ENCODE measurements at regions not wholly inside any gene's neighbourhood (a gene's known extent, or its start where the extent isn't known, plus 50 kb on each side); places are given as distances from the start of the nearest gene placed in this dataset.
A peak's percentile ranks its signal among the peaks of the same experiment; 100 is the strongest.

GRCh38 chr15:25619076-25619475, 180.3 kb upstream of the UBE3A start:
- no peak overlapping the region for H2AK5ac ChIP-seq (ENCODE audit: low read depth, low read length)

More at GRCh38 chr15:25619076-25619475, 180.3 kb upstream of the UBE3A start:
- Histone ChIP-seq H2BK15ac (ENCODE audit: low read length) (no peak overlapping the region), H3K23ac (ENCODE audit: insufficient read length) (no peak overlapping the region), H3K9me3 (ENCODE audit: insufficient read depth in 2 of 2, low read depth in 1 of 2, low read length in 1 of 2) (no peaks in the 10 kb centered on the region), H3K4ac (replicated peaks; ENCODE audit: insufficient read length, low read depth, low read length) (no peak overlapping the region), H2AFZ (ENCODE audit: low read length) (no peak overlapping the region), H3K27ac (ENCODE audit: low read depth, low read length) (no peak overlapping the region), H2BK5ac (ENCODE audit: low read depth, low read length) (no peak overlapping the region), H3K4me2 (ENCODE audit: insufficient read depth in 1 of 2, low read depth in 2 of 2, low read length in 2 of 2) (no peak overlapping the region), H3K9ac (replicated peaks in 1 of 4; ENCODE audit: extremely low read depth in 1 of 4, low read depth in 3 of 4, low read length in 3 of 4) (no peak overlapping the region), H3K14ac (ENCODE audit: insufficient read length) (no peak overlapping the region), H4K5ac (ENCODE audit: insufficient read length, low read depth, low read length) (no peak overlapping the region), H2BK12ac (ENCODE audit: low read depth, low read length) (no peak overlapping the region), H3K18ac (ENCODE audit: extremely low read depth, low read length) (no peak overlapping the region), H3K27me3 (replicated peaks in 1 of 4; ENCODE audit: control insufficient read depth in 3 of 4, extremely low read depth in 1 of 4, insufficient read depth in 3 of 4, low read length in 3 of 4) (no peaks in the 10 kb centered on the region), H3K4me1 (replicated peaks in 1 of 4; ENCODE audit: control insufficient read depth in 3 of 4, insufficient read depth in 4 of 4, low read length in 3 of 4) (no peaks in the 10 kb centered on the region), H3K4me3 (ENCODE audit: extremely low read depth in 1 of 4, insufficient read depth in 2 of 4, low read depth in 3 of 4, low read length in 4 of 4) (no peak overlapping the region), H3K79me2 (ENCODE audit: control insufficient read depth in 1 of 2, insufficient read depth in 2 of 2, low read length in 2 of 2) (no peaks in the 10 kb centered on the region), H3K36me3 (ENCODE audit: control insufficient read depth in 2 of 4, insufficient read depth in 4 of 4, low read length in 3 of 4) (no peaks in the 10 kb centered on the region), H3K56ac (replicated peaks; ENCODE audit: insufficient read length, low read depth, low read length) (no peak overlapping the region), H4K20me1 (replicated peaks in 1 of 2; ENCODE audit: control insufficient read depth in 1 of 2, insufficient read depth in 2 of 2, low read length in 2 of 2) (no peaks in the 10 kb centered on the region), H2BK120ac (replicated peaks; ENCODE audit: low read depth, low read length) (no peak overlapping the region), H2BK20ac (ENCODE audit: low read length) (no peak overlapping the region), H3K23me2 (ENCODE audit: low read depth, low read length) (no peaks in the 10 kb centered on the region), H4K8ac (ENCODE audit: extremely low read depth, insufficient read depth, low read length) (0 out of 2 replicates have a peak overlapping the region, but pooled peaks have one; percentile 43), H4K91ac (replicated peaks; ENCODE audit: insufficient read length, low read length) (no peak overlapping the region), H3K79me1 (ENCODE audit: low read depth, low read length) (no peaks in the 10 kb centered on the region)
- CTCF ChIA-PET (ENCODE audit: partially characterized antibody) = interaction anchor here (0.8 to 1.7 kb wide), 2 partner anchors 50 to 74 kb away, joined by 3 read pairs; no protein-coding TSS in a partner anchor
- TF ChIP-seq BRCA1 (IDR thresholded peaks at IDR 0.05; ENCODE audit: low read depth, low read length) (no peak), SRF (IDR thresholded peaks at IDR 0.05; ENCODE audit: low read depth, low read length) (no peak), CBX5 (IDR thresholded peaks at IDR 0.05; ENCODE audit: low read depth, low read length) (no peak), CREB1 (IDR thresholded peaks at IDR 0.05) (no peak), TAF7 (optimal IDR thresholded peaks at IDR 0.05; ENCODE audit: borderline replicate concordance, low read depth, low read length) (no peak), PHF8 (conservative IDR thresholded peaks at IDR 0.05; ENCODE audit: low read depth, low read length) (no peak), RAD21 (IDR thresholded peaks at IDR 0.05 in 1 of 2, conservative IDR thresholded peaks at IDR 0.05 in 1 of 2; ENCODE audit: low read depth in 2 of 2, low read length in 2 of 2) (no peak; a peak in 1 of 4 replicates), SUZ12 (IDR thresholded peaks at IDR 0.05; ENCODE audit: low read length) (no peak), CBX8 (IDR thresholded peaks at IDR 0.05; ENCODE audit: borderline replicate concordance, low read depth, low read length) (no peak), CHD1 (IDR thresholded peaks at IDR 0.05; ENCODE audit: low read depth, low read length) (no peak), SIRT6 (IDR thresholded peaks at IDR 0.05; ENCODE audit: low read length) (no peak), CEBPB (IDR thresholded peaks at IDR 0.05; ENCODE audit: low read depth, low read length) (no peak), NANOG (IDR thresholded peaks at IDR 0.05; ENCODE audit: insufficient read depth, low read depth, low read length, poor library complexity, severe bottlenecking) (no peak)
- POLR2A ChIA-PET (ENCODE audit: partially characterized antibody) = no interaction called here
- DNase-seq (ENCODE audit: low read depth in 1 of 2, low spot score in 2 of 2) (no peak), FAIRE-seq (no peak)
- 89% methylated on average over 9 of the region's 9 CpGs; no CpG with 5 or more reads in 1 of the 2 experiments for WGBS, 2 experiments (ENCODE audit: extremely low coverage in 1 of 2, insufficient coverage in 1 of 2, insufficient read length in 1 of 2, insufficient replicate concordance in 2 of 2, low coverage in 1 of 2, low lambda C conversion rate in 2 of 2, missing lambda C conversion rate in 1 of 2)
